ENCODE measurements at regions not wholly inside any gene's neighbourhood (a gene's known extent, or its start where the extent isn't known, plus 50 kb on each side); places are given as distances from the start of the nearest gene placed in this dataset.

DNA sequence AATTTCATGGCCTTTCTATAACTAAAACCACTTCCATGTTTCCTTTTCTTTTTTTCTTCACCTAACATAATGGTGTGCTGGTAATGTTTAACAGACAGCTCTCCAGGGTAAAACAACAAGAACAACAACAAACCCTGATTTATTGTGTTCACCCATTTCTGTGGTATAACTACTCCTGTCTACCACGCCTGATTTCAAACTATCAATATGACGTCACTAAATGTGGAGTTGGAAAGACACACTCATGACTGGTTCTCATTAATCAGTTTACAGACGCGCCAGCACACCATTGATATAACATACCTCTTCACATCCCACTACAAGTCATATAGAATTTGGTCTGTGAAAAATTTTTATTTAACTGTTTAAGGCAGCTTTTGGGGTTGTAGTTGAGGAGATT, 142.9 kb downstream of the ARRDC3 start:
- no peak for DNase-seq

DNA sequence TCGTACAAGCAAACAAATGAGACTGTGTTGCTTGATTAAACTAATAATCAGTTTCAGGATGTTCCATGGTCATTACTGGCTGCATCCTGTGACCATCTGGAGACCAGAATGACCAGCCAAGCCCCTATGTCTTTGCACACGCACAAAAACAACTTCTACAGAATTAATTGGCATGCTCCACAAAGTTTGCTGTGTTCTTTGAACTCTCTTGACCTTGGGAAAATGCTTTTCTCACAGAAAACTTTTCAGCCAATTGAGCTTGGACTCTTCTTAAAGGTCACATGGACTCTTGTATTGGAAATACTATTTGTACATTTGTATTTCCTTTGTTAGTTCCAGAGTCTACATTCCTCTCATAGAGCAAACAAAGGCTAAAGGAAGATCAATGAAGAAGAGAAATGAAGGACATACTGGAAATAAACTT, 147.8 kb downstream of the ARRDC3 start:
- DNase-seq = no peak

- no peak for DNase-seq
Measured at GRCh38 chr5:91232523-91232922, 150.6 kb downstream of the ARRDC3 start.

- no peak for DNase-seq
Measured at GRCh38 chr5:91229031-91229727, 153.9 kb downstream of the ARRDC3 start.

DNA sequence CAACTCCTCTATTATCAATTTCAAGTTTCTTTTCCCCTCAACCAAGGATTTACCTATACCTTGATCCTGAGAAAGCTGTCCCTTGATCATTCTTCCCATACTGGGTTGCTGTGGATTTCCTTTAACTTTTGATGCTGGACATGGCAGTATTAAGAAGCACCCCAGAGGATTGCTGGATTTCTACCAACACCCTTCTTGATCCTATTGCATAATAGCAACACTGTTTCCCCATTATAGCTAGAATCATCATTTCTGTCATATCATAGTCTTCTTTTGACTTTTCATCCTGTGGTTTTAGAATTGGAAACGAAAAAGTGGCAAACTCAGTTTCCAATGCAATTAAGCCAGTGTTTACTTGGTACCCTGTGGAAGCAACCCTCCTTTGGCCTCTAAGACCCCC, 154.9 kb downstream of the ARRDC3 start:
- DNase-seq = no peak

DNA sequence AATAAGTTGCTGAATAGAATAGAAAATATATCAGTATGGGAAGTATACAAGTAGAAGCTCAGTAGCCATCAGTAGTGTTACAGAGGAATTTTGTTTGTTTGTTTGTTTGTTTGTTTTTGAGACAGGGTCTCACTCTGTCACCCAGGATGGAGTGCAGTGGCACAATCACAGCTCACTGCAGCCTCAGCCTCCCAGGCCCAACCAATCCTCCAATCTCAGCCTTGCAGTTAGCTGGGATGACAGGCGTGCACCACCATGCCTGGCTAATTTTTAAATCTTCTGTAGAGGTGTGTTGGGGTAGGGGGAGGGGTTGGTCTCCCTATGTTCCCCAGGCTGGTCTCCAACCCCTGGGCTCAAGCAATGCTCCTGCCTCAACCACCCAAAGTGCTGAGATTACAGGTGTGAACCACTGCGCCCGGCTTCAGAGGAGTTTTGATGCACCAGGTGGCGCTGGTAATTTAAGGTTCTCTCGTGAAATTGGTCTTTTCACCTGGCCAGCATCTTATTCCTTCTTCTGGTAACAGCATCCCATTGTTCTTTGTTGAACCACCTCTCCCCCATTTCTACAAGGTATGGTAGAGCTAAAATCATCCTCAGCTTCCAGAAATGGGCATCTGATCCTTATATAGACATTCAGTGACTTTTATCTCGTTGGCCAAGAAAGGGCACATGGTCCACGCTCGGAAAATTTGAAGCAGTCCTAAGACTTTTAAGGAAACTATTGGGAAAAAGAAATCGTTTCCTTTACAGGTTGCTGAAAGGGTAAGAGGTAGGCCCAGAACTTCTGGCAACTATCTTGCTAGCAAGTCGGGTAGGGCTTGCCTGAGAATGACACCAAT, 157.1 kb downstream of the ARRDC3 start:
- DNase-seq = peak; percentile 62 to 70

- DNase-seq = no peak
Measured at GRCh38 chr5:91224969-91225368, 158.1 kb downstream of the ARRDC3 start.

DNA sequence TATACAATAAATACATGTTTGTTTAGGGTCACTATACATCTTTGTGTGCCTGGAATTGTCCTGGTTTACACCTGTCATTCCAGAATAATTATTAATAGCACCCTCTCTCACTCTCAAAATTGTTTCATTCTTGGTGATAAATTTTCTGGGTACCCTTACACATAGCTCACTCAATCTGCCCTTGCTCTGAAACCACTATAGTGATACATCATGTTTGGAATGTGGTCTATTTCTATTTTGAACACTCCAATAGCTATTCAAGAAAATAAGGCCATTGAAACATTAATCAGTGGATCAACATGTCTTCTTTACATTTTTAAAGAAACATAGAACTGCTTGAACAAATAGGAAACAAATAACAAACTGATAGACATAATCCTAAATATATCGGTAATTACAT, 158.7 kb downstream of the ARRDC3 start:
- DNase-seq = no peak

GRCh38 chr5:91223886-91224285, 159.2 kb downstream of the ARRDC3 start:
- DNase-seq = no peak

GRCh38 chr5:91222482-91222881, 160.6 kb downstream of the ARRDC3 start:
- no peak for DNase-seq

- DNase-seq = no peak
Measured at GRCh38 chr5:91221917-91222316, 161.2 kb downstream of the ARRDC3 start.

DNA sequence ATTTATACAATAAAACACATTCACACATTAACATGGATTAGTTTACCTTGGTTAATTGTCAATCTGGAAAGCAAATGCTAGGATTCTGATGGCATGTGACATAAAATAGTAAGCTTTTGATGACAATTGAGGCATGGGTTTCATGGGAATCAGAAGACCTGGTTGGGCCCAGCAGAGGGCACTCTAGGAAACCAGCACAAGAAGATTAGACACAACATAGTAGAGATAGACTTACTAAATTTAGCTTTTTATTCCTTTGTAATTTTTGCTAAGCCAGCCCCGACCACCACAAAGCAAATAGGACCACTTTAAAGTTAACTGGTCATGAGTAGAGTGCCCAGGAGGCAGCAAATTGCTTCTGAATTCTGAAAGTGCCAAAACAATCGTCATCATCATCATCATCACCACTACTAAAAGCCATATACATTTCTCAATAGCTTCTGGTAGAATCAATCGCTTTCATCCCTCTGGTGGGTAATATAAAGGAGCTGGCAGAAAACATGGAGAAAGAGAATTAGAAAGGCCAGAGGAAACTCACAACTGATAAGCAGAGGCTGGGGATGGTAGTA, 163.2 kb downstream of the ARRDC3 start:
- peak; percentile 17 to 21 for DNase-seq

DNA sequence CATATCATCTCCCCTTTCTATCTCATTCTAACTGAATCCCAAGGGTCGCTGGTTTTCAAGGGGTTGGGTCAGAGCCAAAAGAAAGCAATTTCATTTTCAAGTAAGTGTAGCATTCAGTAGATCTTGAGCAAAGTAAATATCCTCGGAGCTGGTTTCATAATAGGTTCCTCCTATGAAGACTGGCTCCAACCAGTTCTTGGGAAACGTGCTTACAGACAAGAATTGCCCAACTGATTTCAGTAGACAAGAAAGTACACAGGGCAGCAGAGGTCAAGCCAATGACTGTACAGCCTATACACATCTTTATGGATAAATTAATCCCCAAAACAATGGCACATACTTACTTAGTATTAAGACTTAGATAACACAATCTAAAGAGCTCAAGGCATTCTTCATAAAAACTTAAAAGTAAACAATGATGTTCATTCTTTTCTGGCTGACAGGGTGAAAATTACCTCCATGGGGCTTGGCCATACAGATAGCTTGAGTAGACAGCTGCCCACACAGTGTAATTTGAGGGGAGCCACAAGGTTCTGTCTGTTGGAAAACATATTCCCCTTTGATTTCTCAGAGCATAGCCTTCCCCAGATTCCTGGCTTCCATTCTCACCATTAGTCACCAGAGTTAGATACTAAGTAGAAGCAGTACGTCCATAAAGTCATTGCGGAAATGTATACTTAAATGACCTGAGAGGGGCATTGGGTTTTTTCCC, 163.9 kb downstream of the ARRDC3 start:
- no peak for DNase-seq

- no peak for DNase-seq
Measured at GRCh38 chr5:91217859-91218258, 165.3 kb downstream of the ARRDC3 start.

- no peak for DNase-seq
Measured at GRCh38 chr5:91214571-91214970, 168.5 kb downstream of the ARRDC3 start.
